HG02678 (cell line): ENCODE measurements at regions not wholly inside any gene's neighbourhood (a gene's known extent, or its start where the extent isn't known, plus 50 kb on each side); places are given as distances from the start of the nearest gene placed in this dataset.

ENCODE experiments used
- ATAC-seq: cut with Tn5 transposase; IDR thresholded peaks from one replicate; pipeline ENCODE4 v1.9.1; 2021; ENCODE audit warnings: mild to moderate bottlenecking, moderate library complexity; ENCODE audit not compliant: unreplicated experiment

DNA sequence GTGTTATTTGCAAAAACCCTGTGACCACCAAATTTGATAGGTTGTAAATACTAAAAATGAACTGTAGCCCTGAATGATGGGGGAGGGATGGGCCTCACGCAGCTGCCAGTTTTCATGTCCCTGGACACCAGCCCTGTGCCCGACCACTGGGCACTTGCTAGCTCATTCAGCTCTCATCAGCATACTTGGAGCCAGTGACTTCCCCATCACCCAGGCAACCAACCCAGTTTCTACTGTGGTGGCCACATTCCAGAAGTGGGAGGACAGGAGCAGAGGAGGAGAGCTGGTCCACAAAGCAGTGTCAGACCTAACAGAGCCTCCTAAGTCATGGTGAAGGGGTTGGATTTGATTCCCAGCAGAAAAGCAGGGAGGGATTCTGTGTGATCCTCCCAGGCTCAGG is 128.2 kb downstream of the CPEB2 start:
- ATAC-seq: no peak

- ATAC-seq: no peak
Measured at GRCh38 chr4:15131551-15131950, 129.3 kb downstream of the CPEB2 start.

- no peak for ATAC-seq
Measured at GRCh38 chr4:15132739-15133138, 130.5 kb downstream of the CPEB2 start.

- ATAC-seq: no peak
Measured at GRCh38 chr4:15139599-15139998, 137.3 kb downstream of the CPEB2 start.

- no peak for ATAC-seq
Measured at GRCh38 chr4:15142201-15142600, 139.9 kb downstream of the CPEB2 start.

DNA sequence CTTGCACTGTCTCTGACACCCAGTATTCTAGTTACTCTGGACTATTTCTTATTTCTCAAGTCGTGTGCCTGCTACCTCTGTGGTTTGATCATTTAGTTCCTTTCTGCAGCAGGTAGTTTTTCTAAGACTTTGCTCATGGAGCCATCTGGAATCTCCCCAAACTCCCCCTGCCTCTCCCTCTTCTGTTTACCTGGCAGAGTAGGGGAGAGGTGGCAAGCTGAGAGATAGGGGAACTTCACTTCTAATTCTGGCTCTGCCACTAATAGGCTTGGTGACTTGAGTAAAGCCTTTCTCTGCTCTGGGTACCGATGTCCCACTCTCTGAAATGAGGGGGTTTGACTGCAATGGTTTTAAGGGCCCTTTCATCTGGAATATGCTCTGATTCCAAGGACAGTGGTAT is 141.3 kb downstream of the CPEB2 start:
- no peak for ATAC-seq

DNA sequence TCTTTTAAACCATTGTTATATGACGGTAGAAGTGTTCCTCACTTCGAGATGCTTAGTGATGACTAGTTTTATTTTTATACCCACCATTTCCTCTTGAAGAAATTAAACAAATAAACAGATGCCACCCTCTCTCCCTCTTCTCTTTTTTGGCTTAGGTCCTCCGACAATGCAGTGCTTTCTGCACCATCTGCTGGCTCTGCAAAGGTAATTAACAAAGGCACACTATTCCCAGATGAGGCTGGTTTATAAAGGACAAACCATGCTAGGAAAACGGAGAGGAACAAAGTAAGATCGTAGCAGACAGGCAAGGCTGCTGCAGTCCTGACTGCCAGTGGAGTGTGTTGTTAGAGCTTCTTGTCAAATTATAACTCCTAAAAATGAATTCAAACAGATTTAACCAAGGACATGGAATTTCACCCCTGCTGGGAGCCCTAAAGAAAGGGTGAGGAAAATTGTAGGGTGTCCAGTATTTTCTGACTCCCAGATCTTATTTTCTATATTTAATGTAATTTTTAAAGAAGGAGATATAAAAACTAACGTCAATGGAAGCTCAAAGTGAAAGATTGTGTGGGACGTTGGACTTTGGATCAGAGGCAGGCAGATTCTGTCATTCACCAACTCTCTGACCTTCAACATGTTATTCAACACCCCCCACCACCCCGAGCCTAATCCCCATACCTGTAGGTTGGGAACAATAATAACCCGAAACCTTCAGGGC is 142.1 kb downstream of the CPEB2 start:
- ATAC-seq: no peak

DNA sequence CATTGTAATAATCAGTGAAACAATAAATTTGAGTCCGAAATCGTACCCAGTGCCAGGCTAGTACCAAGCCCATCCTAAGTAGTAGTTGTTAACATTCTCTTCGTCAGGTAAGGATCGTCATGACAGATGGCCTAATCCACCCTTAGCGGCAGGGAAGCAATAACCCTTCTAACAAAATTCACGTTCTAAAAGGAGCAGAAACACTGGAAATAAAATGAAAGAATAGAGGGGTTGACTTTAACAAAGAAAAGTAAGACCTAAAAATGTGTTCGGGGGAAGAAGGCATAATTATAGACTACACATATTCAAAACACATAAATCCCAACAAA is 142.7 kb downstream of the CPEB2 start:
- ATAC-seq: no peak

DNA sequence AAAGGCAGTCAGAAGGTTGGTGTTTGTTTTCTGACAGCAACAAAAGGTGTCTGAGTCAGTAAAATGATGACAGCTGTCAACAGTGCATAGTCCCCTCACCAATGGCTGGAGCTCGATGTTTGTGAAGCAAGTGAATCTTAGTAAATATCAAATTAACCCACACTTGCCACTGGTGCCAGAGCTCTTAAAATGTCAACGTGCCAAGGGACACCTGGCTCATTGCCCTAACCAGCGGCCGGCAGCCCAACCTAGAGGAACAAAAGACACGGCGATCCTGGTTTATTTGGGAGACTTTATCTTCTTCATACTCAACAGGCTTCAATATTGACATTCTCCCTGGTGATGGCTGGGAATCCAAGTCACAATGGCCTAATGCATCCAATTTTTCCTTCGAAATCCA is 143.4 kb downstream of the CPEB2 start:
- ATAC-seq: no peak

- ATAC-seq: no peak
Measured at GRCh38 chr4:15147714-15148113, 145.4 kb downstream of the CPEB2 start.

- ATAC-seq: no peak
Measured at GRCh38 chr4:15148199-15148598, 145.9 kb downstream of the CPEB2 start.

DNA sequence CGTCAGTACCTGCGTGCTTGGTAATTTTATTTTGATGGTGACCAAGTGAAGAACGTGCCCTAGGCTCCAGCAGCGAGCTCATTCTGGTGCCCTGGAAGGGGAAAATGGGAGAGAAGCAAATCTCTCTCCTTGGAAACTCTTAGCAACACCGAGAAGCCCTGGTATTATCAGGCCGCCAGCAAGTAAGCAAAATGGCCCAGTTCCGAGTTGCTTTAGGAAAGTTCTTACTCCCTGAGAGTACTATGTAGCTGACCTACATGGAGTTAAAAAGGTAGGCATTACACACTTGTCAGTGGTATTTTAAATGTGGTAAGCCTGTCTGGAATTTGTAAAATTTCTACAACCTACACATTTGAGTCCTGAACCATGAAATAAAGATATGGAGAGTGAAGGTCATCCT is 146.4 kb downstream of the CPEB2 start:
- no peak for ATAC-seq

- peak; percentile 67 for ATAC-seq
Measured at GRCh38 chr4:15149234-15149838, 147.1 kb downstream of the CPEB2 start.

DNA sequence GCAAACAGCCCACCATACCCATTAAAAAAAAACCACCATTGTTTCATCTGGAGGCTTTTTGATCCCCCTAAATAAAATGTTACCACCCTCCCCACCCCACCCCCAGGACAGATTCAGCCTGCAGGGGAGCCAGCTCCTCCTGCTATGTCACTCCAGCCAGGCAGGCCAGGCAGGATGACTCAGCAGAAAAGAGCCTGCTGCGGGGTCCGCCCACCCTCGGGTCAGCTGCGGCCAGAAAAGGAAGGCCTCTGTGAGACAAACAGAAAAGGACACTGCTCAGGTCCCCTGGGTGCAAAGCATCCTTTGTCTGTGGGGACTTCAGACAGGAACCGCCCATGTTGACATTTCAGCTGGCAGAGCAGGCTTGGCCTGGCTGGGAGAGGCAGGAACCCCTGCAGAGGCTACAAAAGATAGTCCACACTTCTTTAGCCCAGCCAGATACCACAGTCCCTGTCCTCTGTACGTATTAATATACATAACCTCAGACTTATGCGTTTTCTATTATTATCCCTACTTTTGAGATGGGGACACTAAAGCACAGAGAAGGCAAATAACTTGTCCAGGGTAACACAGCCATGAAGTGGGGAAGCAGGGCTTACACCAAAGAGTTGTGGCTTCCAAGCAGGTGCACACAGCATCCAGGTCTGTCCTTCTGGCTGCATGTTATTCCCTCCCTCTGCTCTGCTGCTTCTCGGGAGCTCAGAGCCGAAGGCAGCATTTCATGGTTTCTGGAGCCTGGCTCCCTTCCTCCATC is 147.7 kb downstream of the CPEB2 start:
- peak; percentile 77 for ATAC-seq

DNA sequence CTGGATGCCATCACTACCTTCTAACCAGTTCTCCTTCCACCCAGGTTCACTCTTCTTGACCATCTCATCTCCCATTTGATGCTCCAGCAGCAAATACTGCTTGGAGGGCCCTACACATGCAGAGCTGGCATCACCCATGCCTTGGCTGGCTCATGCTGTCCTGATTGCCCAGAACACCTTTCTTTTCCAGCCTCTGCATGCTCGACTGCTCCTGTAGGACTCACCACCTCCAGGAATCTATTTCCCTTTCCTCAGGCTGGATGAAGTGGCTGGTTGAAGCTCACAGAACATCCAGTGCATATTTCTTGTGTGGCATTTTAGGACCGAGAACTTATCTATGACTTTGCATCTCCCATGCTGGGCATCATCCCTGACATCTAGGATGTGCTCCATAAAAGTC is 148.3 kb downstream of the CPEB2 start:
- no peak for ATAC-seq

DNA sequence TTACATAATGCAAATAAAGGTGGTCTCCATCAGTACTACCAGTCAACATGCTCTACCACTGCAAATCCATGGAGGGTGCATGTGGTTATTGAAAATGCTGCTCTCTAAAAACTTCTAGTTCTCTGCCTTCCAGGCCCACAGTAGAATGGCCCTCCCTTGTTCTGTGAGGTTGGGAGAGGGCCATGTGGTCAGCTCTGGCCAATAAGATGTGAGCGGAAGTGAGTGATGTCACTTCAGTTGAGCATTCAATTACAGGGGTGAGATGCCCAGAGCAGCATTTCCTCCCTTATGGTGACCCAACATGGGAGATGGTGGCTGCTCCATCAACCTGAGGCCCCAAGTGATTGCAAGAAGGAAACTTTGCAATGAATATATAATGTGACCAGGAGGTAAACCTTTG is 148.8 kb downstream of the CPEB2 start:
- no peak for ATAC-seq

DNA sequence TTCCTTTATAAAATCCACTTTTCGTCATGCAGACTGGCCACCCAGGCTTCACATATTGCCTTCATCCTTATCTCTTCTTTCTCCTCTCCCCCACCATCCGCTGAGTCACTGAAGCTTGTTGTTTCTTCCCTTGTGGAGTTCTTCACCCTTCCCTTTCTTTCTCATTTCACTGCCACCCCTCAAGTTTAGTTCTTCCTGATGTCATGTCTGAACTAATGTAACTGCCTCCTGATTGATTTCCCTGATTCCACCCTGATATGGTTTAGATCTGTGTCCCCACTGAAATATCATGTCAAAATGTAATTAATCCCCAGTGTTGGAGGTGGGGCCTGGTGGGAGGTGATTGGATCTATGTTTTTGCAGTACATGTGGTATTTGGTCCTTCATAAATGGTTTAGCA is 151.4 kb downstream of the CPEB2 start:
- no peak for ATAC-seq

GRCh38 chr4:15158406-15159091 is 156.3 kb downstream of the CPEB2 start:
- no peak for ATAC-seq

GRCh38 chr4:15159477-15160019 is 157.3 kb downstream of the CPEB2 start:
- ATAC-seq: no peak

DNA sequence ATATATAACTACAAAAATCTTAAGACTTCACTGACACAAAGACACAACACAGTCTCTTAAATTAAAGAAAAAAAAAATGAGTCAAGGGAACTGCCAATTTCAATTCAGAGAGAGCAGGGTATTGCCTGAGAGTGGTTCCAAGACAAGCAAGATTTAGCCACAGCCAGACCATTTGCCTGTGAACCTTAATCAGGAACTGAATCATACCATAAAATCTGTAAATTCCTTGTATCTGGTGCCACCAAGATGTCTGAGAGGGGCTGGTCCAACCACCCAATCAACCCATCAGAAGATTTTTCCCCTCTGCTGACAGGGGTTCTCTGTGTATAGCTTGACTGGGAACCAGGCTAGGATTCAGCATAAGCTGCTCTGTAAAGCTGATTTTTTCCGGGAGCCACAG is 159.2 kb downstream of the CPEB2 start:
- ATAC-seq: no peak

DNA sequence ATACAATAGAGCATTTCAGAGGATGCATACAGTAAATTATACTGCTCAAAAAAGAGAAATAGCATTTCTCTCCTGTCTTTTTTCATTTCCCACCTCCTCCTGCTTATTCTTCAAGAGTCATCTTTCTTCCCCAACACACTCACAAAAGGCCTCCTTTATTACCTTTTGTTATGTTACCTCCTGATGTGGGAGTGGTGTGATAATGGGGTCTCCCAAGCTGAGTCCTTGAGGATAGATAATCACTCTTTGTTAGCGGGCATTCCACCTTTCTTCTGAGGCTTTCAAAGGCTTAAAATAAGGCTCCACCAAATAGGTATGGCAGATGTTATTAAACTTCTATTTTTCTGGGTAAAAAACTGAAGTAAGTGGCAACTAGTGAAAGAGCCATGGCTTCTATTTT is 159.8 kb downstream of the CPEB2 start:
- no peak for ATAC-seq
